SK-N-MC (cell line): ENCODE measurements at regions not wholly inside any gene's neighbourhood (a gene's known extent, or its start where the extent isn't known, plus 50 kb on each side); places are given as distances from the start of the nearest gene placed in this dataset.
"Not testable (repeated sequence)": the region's sequence is repeated elsewhere in the genome, so short reads cannot be mapped to it uniquely, and the experiment has no call there.

ENCODE experiments used
- DNase-seq: peaks from one replicate; pipeline ENCODE4 v3.0.0-alpha.2; 2011; ENCODE audit warnings: low read depth, low spot score
- H3K27ac ChIP-seq: fragments of 200-600 bp; sonication (generic); 2 replicates; pipeline ENCODE4 v1.5.1; 2016; ENCODE audit warnings: mixed run types
- H3K36me3 ChIP-seq: fragments of 200-600 bp; sonication (generic); 2 replicates; pipeline ENCODE4 v1.6.1; 2017; ENCODE audit warnings: antibody characterized with exemption, low read length, mixed read lengths; ENCODE audit not compliant: insufficient read depth
- H3K4me3 ChIP-seq: fragments of 200-600 bp; sonication (generic); 2 replicates; pipeline ENCODE4 v1.5.1; 2016
- H3K9ac ChIP-seq: fragments of 200-600 bp; sonication (generic); 2 replicates; pipeline ENCODE4 v1.8.0; 2017; ENCODE audit warnings: mixed run types, mixed read lengths; ENCODE audit not compliant: insufficient read length
- H3K9me3 ChIP-seq: fragments of 200-600 bp; sonication (generic); 2 replicates; pipeline ENCODE4 v1.6.1; 2017; ENCODE audit warnings: low read depth, mild to moderate bottlenecking, antibody characterized with exemption, low read length, moderate library complexity, mixed read lengths
- EZH2 ChIP-seq: fragments of 200-600 bp; sonication (generic); IDR thresholded peaks from one replicate; pipeline ENCODE4 v1.6.1; 2017; ENCODE audit warnings: antibody characterized with exemption
- FOXP2 ChIP-seq: optimal IDR thresholded peaks from 2 replicates; pipeline ENCODE3; 2011; ENCODE audit warnings: mild to moderate bottlenecking, moderate library complexity; ENCODE audit not compliant: insufficient read depth; ENCODE audit errors: extremely low read length, control extremely low read depth
- POLR2AphosphoS5 ChIP-seq: IDR thresholded peaks from 2 replicates; pipeline ENCODE4 v1.6.1; 2012; ENCODE audit warnings: mild to moderate bottlenecking, low read depth, low read length, borderline replicate concordance

DNA sequence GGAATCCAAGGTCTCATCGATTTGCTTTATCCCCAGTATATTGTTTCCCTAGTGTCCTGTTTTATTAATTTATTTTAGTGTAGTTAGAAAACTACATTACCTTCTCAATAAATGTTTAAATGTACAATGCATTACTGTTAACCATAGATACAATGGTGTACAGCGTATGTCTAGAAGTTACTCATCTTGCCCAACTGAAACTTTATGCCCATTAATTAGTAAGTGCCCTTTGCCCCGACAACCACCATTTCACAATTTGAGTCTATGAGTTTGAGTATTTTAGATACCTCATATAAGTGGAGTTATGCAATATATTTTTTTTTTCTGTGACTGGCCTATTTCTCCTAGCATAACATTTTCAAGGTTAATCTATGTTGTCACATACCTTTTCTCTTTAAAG is 1343.0 kb upstream of the SLC39A10 start:
- H3K4me3 ChIP-seq: no peak overlapping the region
- no peak overlapping the region for H3K27ac ChIP-seq
- DNase-seq: no peak
- no peaks in the 10 kb centered on the region for H3K36me3 ChIP-seq
- H3K9me3 ChIP-seq: no peaks in the 10 kb centered on the region
- no peak for TF ChIP-seq POLR2AphosphoS5
- H3K9ac ChIP-seq: no peak overlapping the region

DNA sequence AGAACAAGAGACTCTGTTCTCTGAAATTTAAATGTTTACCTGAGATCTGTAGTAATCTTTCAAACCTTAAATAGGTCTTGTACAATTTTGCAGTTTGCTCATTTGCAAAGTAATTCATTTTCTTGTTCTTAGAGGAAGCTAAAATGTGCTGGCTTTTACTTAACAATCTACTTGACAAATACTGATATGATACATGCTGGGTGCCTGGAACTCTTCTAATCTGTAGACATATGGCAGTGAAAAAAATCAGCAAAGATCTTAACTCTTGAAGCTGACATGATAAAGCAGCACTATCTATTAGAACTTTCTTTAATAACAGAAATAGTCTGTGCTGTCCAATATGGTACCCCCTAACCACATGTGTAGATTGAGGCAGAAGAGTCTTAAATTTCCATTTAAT is 1352.8 kb upstream of the SLC39A10 start:
- Histone ChIP-seq H3K4me3 (no peak overlapping the region), H3K9ac (no peak overlapping the region), H3K36me3 (no peaks in the 10 kb centered on the region), H3K9me3 (no peaks in the 10 kb centered on the region), H3K27ac (no peak overlapping the region)
- DNase-seq: no peak
- TF ChIP-seq FOXP2 (no peak), POLR2AphosphoS5 (no peak), EZH2 (no peak)

DNA sequence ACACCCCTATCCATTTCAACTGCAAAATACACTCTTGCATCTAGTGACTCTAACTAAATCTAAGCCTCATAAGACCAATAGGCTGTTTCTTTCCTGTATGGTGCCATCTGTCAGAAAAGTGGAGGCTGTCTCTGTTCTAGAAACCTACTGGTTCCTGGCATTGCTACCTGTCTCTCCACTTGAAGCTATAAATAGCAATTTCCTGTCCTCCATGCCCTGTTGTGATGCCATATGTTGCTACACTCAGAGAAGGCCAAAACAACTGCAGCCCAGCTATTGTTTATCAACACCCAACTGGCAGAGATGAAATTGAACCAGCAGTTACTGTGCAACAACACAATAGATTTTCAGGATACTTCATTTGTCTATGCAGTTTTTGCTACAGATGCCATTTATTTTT is 1355.1 kb upstream of the SLC39A10 start:
- H3K9ac ChIP-seq: no peak overlapping the region
- no peak overlapping the region for H3K4me3 ChIP-seq
- H3K9me3 ChIP-seq: no peaks in the 10 kb centered on the region; the same call in 1 of the 2 replicates
- H3K27ac ChIP-seq: no peak overlapping the region
- H3K36me3 ChIP-seq: no peaks in the 10 kb centered on the region
- no peak for DNase-seq
- TF ChIP-seq FOXP2: no peak
- no peak for TF ChIP-seq POLR2AphosphoS5
- no peak for TF ChIP-seq EZH2

DNA sequence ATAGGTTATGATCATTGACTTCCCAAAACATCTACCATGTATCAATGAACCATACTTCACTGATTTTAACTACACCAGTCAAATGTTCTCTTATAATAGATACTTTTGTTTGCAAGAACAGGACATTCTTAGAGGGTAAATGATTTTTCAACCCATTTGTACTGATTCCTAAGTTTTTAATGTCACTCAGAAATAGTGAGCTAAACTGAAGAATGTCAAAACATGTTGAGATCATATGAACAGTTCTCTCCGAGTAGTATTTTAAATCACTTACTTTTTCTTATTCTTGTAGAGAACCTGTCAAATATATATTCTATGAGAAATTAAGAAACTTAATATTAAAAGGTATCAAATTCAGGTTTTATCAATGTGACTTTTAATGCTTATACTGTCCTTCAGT is 1362.9 kb upstream of the SLC39A10 start:
- no peak overlapping the region for H3K9ac ChIP-seq
- H3K36me3 ChIP-seq: no peaks in the 10 kb centered on the region
- H3K27ac ChIP-seq: no peak overlapping the region
- H3K4me3 ChIP-seq: no peak overlapping the region
- TF ChIP-seq EZH2 (no peak), FOXP2 (no peak), POLR2AphosphoS5 (no peak)
- no peaks in the 10 kb centered on the region; the same call in 1 of the 2 replicates for H3K9me3 ChIP-seq
- DNase-seq: no peak

DNA sequence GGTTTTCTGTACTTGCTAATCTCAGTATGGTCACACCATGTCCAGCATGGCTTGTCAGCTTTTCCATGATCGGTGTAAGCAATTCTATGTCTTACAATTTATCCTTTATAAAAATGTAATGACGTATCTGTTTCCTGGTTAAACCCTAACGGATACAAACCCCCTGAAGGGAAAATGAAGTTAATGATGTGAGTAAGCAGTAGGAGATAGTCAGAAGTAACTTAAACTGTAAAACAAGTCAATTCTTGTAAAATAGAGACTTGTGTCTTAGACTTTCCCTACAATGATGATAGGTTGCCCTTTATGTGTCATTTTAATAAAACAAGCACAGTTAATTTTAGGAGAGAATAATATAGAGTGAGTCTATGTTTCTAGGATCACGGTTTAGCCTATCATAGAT is 1365.9 kb upstream of the SLC39A10 start:
- H3K27ac ChIP-seq: no peak overlapping the region
- TF ChIP-seq POLR2AphosphoS5: no peak
- no peak for TF ChIP-seq FOXP2
- TF ChIP-seq EZH2: no peak
- H3K36me3 ChIP-seq: no peaks in the 10 kb centered on the region
- DNase-seq: no peak
- H3K9ac ChIP-seq: no peak overlapping the region
- H3K9me3 ChIP-seq: no peaks in the 10 kb centered on the region
- H3K4me3 ChIP-seq: no peak overlapping the region

DNA sequence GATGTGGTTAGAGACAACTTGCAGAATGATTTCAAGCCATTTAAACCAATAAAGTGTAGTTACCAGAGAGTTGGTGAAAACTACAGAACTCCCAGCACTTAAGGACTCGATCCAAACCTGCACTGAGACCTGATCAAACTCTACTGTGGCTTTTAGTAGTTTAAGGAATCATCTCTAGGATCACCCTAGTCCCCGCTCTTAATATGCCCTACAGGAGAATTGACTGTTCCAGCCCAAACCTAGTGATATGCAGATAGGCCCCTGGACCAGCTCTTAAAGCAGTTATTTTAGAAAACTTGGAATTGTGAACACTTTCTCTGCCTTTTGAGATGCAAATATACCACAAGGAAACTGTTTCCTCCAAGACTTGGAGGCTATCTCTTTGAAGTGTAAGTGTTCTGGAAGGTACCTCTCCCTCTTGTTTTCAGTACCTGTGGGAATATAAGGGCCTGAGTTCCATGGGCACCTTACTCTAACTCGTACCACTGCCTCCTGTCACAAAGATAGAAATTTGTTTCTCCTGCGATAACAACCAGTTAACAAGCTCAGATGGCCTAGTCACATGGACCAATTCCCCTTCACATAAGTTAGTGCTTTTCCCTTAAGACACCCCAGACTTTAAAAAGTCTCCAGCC is 1367.2 kb upstream of the SLC39A10 start:
- Histone ChIP-seq H3K27ac (no peak overlapping the region), H3K36me3 (no peaks in the 10 kb centered on the region), H3K4me3 (no peak overlapping the region), H3K9ac (no peak overlapping the region), H3K9me3 (no peaks in the 10 kb centered on the region)
- no peak for TF ChIP-seq FOXP2
- no peak for TF ChIP-seq EZH2
- TF ChIP-seq POLR2AphosphoS5: no peak
- no peak for DNase-seq

DNA sequence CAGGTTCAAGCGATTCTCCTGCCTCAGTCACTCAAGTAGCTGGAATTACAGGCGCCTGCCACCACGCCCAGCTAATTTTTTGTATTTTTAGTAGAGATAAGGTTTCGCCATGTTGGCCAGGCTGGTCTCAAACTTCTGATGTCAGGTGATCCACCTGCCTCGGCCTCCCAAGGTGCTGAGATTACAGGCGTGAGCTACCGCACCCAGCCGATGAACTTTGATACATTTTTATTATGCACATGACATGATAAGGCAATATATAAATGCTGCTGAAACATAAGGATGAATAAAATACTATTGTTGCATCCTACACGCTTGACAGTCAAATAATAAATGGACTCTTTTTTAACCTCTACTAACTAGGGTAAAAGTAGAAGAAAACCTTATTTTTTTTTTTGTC is 1380.4 kb upstream of the SLC39A10 start:
- H3K27ac ChIP-seq, H3K4me3 ChIP-seq, H3K36me3 ChIP-seq, DNase-seq, H3K9ac ChIP-seq, H3K9me3 ChIP-seq: not testable (repeated sequence)

DNA sequence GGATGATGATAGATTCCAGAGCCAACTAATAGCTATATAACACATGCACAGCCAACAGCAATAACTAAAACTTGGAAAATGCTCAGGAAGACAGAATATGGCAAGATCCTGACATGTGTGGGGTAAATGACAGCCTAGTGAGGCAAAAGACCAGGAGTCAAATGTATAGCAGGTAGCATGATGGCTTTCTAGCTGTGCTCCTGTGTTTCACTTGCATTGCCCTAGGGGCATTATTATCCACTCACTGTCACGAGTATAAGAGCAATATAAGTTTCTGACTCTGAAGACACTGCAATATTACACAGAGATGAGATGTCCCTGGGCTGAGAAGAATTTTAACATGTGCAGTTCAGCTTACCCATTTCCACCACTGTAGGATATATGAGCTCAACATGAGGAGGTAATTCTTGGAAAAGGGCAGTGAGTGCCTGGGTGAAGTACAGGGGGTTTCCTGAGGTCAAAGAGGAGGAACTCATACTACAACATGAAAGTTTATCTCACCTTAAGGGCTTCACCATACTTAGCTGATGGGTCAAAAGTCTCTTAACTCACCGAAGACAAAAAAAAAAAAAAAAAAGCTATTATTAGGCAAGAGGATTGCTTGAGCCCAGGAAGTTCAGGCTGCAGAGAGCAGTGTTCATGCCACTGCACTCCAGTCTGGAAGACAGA is 1385.6 kb upstream of the SLC39A10 start:
- Histone ChIP-seq H3K4me3 (peak overlapping the region; percentile 11; the same call in 1 of the 2 replicates), H3K27ac (peak overlapping the region; percentile 44; the same call in 1 of the 2 replicates), H3K36me3 (no peaks in the 10 kb centered on the region), H3K9ac (no peak overlapping the region), H3K9me3 (no peaks in the 10 kb centered on the region)
- no peak for DNase-seq
- TF ChIP-seq FOXP2 (no peak), EZH2 (no peak), POLR2AphosphoS5 (peak; percentile 38; the same call in 1 of the 2 replicates)

DNA sequence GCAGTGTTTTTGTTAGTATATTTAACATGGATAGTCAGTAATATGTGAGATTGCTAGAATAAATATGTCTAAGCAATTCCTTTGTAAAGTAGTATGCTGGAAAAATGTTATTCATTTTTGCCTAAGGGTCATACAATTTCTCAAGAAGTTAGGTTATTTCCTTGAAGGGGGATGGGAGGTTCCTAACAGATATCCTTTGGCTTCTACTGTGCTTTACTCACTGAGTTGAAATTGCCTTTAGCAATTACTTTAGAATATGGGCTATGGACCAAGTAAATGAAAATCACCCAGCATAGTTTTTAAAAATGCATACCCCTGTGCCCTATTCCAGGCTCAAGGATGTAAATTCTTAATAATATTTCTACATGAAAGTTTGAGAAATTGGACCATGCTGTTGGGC is 1386.4 kb upstream of the SLC39A10 start:
- DNase-seq: peak; percentile 72
- Histone ChIP-seq H3K9ac (no peak overlapping the region), H3K36me3 (no peaks in the 10 kb centered on the region), H3K27ac (peak overlapping the region; percentile 44; the same call in 1 of the 2 replicates), H3K9me3 (no peaks in the 10 kb centered on the region), H3K4me3 (peak overlapping the region; percentile 11)
- TF ChIP-seq FOXP2 (no peak), EZH2 (no peak), POLR2AphosphoS5 (no peak)
